ENCODE measurements at regions not wholly inside any gene's neighbourhood (a gene's known extent, or its start where the extent isn't known, plus 50 kb on each side); places are given as distances from the start of the nearest gene placed in this dataset.

DNA sequence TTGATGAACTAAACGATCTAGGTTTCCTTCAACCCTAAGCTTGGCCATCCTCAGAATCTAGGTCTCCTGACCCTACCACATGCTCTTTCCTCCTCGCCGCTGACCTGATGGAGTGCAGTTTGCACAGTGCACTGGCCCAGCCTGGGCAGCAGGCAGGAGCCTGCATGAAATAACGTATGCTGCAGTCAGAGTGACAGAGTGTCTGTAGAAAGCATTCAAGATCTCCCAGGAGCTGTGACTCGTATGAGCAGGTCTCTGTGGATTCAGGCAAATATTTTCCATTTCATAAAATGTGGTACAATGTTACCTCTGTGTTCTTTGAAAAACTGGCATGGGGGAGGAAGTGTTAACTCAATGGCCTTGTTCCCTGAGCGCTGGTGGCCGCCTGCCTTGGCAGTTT is 441.8 kb downstream of the RPS24 start:
- no peaks in the 10 kb centered on the region for H3K4me1 ChIP-seq (ENCODE audit: control insufficient read depth, extremely low read depth, insufficient read depth, low read length)
- H2AFZ ChIP-seq (ENCODE audit: low read length), result no peak overlapping the region
- peaks cover 12% of the 10 kb centered on the region for H3K27me3 ChIP-seq (ENCODE audit: control insufficient read depth, insufficient read depth, low read length)
- H3K4me3 ChIP-seq (replicated peaks in 1 of 4; ENCODE audit: control extremely low read depth in 1 of 4, insufficient read depth in 1 of 4, low read depth in 3 of 4, low read length in 4 of 4), result no peak overlapping the region
- no peak overlapping the region for H3K4me2 ChIP-seq (ENCODE audit: extremely low read depth, insufficient read depth, low read length)
- no peak overlapping the region for H3K27ac ChIP-seq (ENCODE audit: insufficient read depth, low read length)
- no peak overlapping the region for H3K9ac ChIP-seq (ENCODE audit: insufficient read depth, low read length)
- no peaks in the 10 kb centered on the region for H3K79me2 ChIP-seq (ENCODE audit: control insufficient read depth, insufficient read depth, low read length)
- no peaks in the 10 kb centered on the region for H3K36me3 ChIP-seq (ENCODE audit: control insufficient read depth, insufficient read depth, low read length)
- TF ChIP-seq, protein P1, sequence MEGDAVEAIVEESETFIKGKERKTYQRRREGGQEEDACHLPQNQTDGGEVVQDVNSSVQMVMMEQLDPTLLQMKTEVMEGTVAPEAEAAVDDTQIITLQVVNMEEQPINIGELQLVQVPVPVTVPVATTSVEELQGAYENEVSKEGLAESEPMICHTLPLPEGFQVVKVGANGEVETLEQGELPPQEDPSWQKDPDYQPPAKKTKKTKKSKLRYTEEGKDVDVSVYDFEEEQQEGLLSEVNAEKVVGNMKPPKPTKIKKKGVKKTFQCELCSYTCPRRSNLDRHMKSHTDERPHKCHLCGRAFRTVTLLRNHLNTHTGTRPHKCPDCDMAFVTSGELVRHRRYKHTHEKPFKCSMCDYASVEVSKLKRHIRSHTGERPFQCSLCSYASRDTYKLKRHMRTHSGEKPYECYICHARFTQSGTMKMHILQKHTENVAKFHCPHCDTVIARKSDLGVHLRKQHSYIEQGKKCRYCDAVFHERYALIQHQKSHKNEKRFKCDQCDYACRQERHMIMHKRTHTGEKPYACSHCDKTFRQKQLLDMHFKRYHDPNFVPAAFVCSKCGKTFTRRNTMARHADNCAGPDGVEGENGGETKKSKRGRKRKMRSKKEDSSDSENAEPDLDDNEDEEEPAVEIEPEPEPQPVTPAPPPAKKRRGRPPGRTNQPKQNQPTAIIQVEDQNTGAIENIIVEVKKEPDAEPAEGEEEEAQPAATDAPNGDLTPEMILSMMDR (conservative IDR thresholded peaks at IDR 0.05 in 1 of 2, IDR thresholded peaks at IDR 0.05 in 1 of 2; ENCODE audit: low read depth in 1 of 2, low read length in 2 of 2), result no peak
- no peak for TF ChIP-seq EZH2 (IDR thresholded peaks at IDR 0.05; ENCODE audit: low read length, missing control alignments)
- no peaks in the 10 kb centered on the region for H4K20me1 ChIP-seq (ENCODE audit: control insufficient read depth, extremely low read depth, insufficient read depth, low read length)
- no peak for DNase-seq (ENCODE audit: low read depth in 2 of 2)
- no peaks in the 10 kb centered on the region for H3K9me3 ChIP-seq (ENCODE audit: control insufficient read depth, insufficient read depth, low read depth, low read length)

DNA sequence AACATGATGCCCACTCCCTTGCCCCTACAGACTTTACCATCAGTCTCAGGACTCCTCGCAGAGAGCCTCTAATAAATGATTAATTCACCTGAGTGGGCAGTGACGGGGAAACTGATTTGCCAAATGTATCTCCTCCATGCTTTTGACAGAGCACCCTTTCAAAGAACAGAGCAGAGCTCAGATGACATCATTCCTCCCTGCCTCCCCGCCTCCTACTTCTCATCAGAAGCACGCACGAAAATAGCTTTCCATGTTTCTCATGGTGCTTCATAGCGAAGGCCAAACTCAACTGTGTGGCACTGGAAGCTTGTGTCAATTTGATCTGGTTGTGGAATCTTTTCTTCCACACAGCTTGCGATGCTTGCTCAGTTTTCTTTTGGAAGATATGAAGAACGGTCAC is 442.5 kb downstream of the RPS24 start:
- Histone ChIP-seq H3K79me2 (ENCODE audit: control insufficient read depth, insufficient read depth, low read length) (no peaks in the 10 kb centered on the region), H3K27ac (ENCODE audit: insufficient read depth, low read length) (no peak overlapping the region), H3K27me3 (ENCODE audit: control insufficient read depth, insufficient read depth, low read length) (peaks cover 12% of the 10 kb centered on the region), H3K9ac (ENCODE audit: insufficient read depth, low read length) (no peak overlapping the region), H3K9me3 (ENCODE audit: control insufficient read depth, insufficient read depth, low read depth, low read length) (no peaks in the 10 kb centered on the region), H3K4me1 (ENCODE audit: control insufficient read depth, extremely low read depth, insufficient read depth, low read length) (no peaks in the 10 kb centered on the region), H4K20me1 (ENCODE audit: control insufficient read depth, extremely low read depth, insufficient read depth, low read length) (no peaks in the 10 kb centered on the region), H3K4me2 (ENCODE audit: extremely low read depth, insufficient read depth, low read length) (no peak overlapping the region), H3K4me3 (replicated peaks in 1 of 4; ENCODE audit: control extremely low read depth in 1 of 4, insufficient read depth in 1 of 4, low read depth in 3 of 4, low read length in 4 of 4) (no peak overlapping the region), H3K36me3 (ENCODE audit: control insufficient read depth, insufficient read depth, low read length) (no peaks in the 10 kb centered on the region), H2AFZ (ENCODE audit: low read length) (no peak overlapping the region)
- TF ChIP-seq EZH2 (IDR thresholded peaks at IDR 0.05; ENCODE audit: low read length, missing control alignments), result no peak
- TF ChIP-seq, protein P1 (conservative IDR thresholded peaks at IDR 0.05 in 1 of 2, IDR thresholded peaks at IDR 0.05 in 1 of 2; ENCODE audit: low read depth in 1 of 2, low read length in 2 of 2), result no peak
- DNase-seq (ENCODE audit: low read depth in 2 of 2), result no peak

DNA sequence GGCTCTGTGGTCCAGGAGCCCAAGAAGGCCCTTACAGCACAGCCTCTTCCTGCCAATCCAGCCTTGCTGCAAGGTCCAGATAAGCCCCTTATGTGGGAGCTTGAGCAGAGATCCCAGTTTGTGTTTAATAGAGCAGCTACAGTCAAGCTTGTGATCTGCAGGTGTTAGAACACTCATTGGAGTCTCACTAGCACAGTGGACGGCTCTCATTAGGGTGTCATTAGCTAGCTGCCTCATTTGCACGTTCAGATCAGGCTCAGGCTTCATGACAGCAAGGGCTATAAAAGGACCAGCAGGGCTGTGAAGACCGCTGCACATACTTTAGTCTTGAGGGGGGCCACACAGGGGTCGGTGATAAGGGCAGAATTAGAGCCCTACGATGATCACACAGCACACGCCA is 443.2 kb downstream of the RPS24 start:
- H3K4me3 ChIP-seq (replicated peaks in 1 of 4; ENCODE audit: control extremely low read depth in 1 of 4, insufficient read depth in 1 of 4, low read depth in 3 of 4, low read length in 4 of 4), result no peak overlapping the region
- no peaks in the 10 kb centered on the region for H3K79me2 ChIP-seq (ENCODE audit: control insufficient read depth, insufficient read depth, low read length)
- no peaks in the 10 kb centered on the region for H3K36me3 ChIP-seq (ENCODE audit: control insufficient read depth, insufficient read depth, low read length)
- H3K27ac ChIP-seq (ENCODE audit: insufficient read depth, low read length), result no peak overlapping the region
- H3K27me3 ChIP-seq (ENCODE audit: control insufficient read depth, insufficient read depth, low read length), result peaks cover 12% of the 10 kb centered on the region
- no peaks in the 10 kb centered on the region for H3K9me3 ChIP-seq (ENCODE audit: control insufficient read depth, insufficient read depth, low read depth, low read length)
- no peaks in the 10 kb centered on the region for H3K4me1 ChIP-seq (ENCODE audit: control insufficient read depth, extremely low read depth, insufficient read depth, low read length)
- no peak for TF ChIP-seq EZH2 (IDR thresholded peaks at IDR 0.05; ENCODE audit: low read length, missing control alignments)
- no peak overlapping the region for H3K4me2 ChIP-seq (ENCODE audit: extremely low read depth, insufficient read depth, low read length)
- H2AFZ ChIP-seq (ENCODE audit: low read length), result no peak overlapping the region
- DNase-seq (ENCODE audit: low read depth in 2 of 2), result no peak
- no peaks in the 10 kb centered on the region for H4K20me1 ChIP-seq (ENCODE audit: control insufficient read depth, extremely low read depth, insufficient read depth, low read length)
- no peak overlapping the region for H3K9ac ChIP-seq (ENCODE audit: insufficient read depth, low read length)
